Activated T-helper 17 cell treated with anti-CD3 and anti-CD28 coated beads, Interleukin-2, amount 50 U/mL, for 72 hours (primary cell): ENCODE measurements at regions not wholly inside any gene's neighbourhood (a gene's known extent, or its start where the extent isn't known, plus 50 kb on each side); places are given as distances from the start of the nearest gene placed in this dataset.
"Not testable (repeated sequence)": the region's sequence is repeated elsewhere in the genome, so short reads cannot be mapped to it uniquely, and the experiment has no call there.

Source experiments
- ATAC-seq: fragments of 150-1000 bp; cut with Tn5 transposase; replicated peaks from 2 replicates; pipeline ENCODE4 v1.10.0; 2021; ENCODE audit warnings: mild to moderate bottlenecking, moderate library complexity
- H3K27ac Mint-ChIP-seq: one replicate; pipeline ENCODE4 v1.8.0; 2022; ENCODE audit warnings: mixed read lengths
- H3K27me3 Mint-ChIP-seq: one replicate; pipeline ENCODE4 v1.8.0; 2022; ENCODE audit warnings: mixed read lengths
- H3K36me3 Mint-ChIP-seq: one replicate; pipeline ENCODE4 v1.8.0; 2022; ENCODE audit warnings: low read depth, mild to moderate bottlenecking, mixed read lengths
- H3K4me1 Mint-ChIP-seq: one replicate; pipeline ENCODE4 v1.8.0; 2022; ENCODE audit warnings: mixed read lengths
- H3K4me3 Mint-ChIP-seq: one replicate; pipeline ENCODE4 v1.8.0; 2022; ENCODE audit warnings: mild to moderate bottlenecking, mixed read lengths
- H3K9me3 Mint-ChIP-seq: one replicate; pipeline ENCODE4 v1.8.0; 2022; ENCODE audit warnings: mixed read lengths

DNA sequence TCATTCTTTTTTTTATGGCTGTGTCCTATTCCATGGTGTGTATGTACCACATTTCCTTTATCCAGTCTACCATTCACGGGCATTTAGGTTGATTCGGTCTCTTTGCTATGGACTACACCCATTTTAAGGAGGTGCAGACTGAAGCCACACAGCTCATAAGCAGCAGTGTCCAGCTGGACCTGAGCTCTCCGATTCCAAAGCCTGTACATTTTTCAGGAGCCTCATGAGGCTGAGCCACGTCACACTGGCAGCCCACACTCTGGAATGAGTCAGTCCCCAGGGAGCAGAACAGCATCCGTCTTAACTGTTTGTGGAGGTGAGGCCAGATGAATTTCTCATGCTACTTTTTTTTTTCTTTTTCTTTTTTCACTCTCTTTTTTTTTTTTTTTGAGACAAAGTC is 116.1 kb downstream of the C16orf95 start:
- ATAC-seq, result no peak

DNA sequence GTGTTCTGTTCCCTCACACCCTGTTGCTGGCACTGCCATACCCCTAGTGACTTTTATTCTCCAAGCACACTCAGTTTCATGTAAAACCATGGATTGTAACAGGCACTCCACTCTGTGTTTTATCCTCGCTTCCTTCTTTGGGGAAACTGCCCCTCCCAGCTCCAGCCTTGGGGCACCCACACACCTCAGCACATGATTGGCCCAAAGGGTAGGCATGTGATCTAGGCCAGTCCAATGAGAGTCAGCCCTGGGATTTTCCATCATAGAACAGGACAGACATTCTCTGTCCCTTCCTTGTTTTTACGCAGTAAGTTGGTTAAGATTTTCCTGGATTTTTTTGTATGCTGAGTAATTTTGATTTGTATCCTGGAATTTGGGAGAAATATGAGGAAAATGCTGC is 115.4 kb downstream of the C16orf95 start:
- Mint-ChIP-seq H3K27me3 (peaks cover 4% of the 10 kb centered on the region), H3K4me3 (no peak overlapping the region), H3K9me3 (no peaks in the 10 kb centered on the region), H3K4me1 (no peaks in the 10 kb centered on the region), H3K36me3 (no peaks in the 10 kb centered on the region), H3K27ac (no peak overlapping the region)
- ATAC-seq, result no peak

More for the DNA sequence above, 116.1 kb downstream of the C16orf95 start:
- no peaks in the 10 kb centered on the region for H3K36me3 Mint-ChIP-seq
- H3K27me3 Mint-ChIP-seq, result peaks cover 4% of the 10 kb centered on the region
- no peaks in the 10 kb centered on the region for H3K9me3 Mint-ChIP-seq
- H3K4me3 Mint-ChIP-seq, result no peak overlapping the region
- H3K27ac Mint-ChIP-seq, result no peak overlapping the region
- no peaks in the 10 kb centered on the region for H3K4me1 Mint-ChIP-seq

GRCh38 chr16:87202346-87202745 is 114.8 kb downstream of the C16orf95 start:
- Mint-ChIP-seq H3K4me1 (no peaks in the 10 kb centered on the region), H3K36me3 (no peaks in the 10 kb centered on the region), H3K9me3 (no peaks in the 10 kb centered on the region), H3K27me3 (peaks cover 4% of the 10 kb centered on the region), H3K27ac (no peak overlapping the region), H3K4me3 (no peak overlapping the region)
- no peak for ATAC-seq

- peaks cover 4% of the 10 kb centered on the region for H3K27me3 Mint-ChIP-seq
- H3K36me3 Mint-ChIP-seq, result no peaks in the 10 kb centered on the region
- H3K4me1 Mint-ChIP-seq, result no peaks in the 10 kb centered on the region
- H3K4me3 Mint-ChIP-seq, result no peak overlapping the region
- peak; percentile 81 for ATAC-seq
- no peak overlapping the region for H3K27ac Mint-ChIP-seq
- no peaks in the 10 kb centered on the region for H3K9me3 Mint-ChIP-seq
Measured at GRCh38 chr16:87203060-87203656, 114.0 kb downstream of the C16orf95 start.

DNA sequence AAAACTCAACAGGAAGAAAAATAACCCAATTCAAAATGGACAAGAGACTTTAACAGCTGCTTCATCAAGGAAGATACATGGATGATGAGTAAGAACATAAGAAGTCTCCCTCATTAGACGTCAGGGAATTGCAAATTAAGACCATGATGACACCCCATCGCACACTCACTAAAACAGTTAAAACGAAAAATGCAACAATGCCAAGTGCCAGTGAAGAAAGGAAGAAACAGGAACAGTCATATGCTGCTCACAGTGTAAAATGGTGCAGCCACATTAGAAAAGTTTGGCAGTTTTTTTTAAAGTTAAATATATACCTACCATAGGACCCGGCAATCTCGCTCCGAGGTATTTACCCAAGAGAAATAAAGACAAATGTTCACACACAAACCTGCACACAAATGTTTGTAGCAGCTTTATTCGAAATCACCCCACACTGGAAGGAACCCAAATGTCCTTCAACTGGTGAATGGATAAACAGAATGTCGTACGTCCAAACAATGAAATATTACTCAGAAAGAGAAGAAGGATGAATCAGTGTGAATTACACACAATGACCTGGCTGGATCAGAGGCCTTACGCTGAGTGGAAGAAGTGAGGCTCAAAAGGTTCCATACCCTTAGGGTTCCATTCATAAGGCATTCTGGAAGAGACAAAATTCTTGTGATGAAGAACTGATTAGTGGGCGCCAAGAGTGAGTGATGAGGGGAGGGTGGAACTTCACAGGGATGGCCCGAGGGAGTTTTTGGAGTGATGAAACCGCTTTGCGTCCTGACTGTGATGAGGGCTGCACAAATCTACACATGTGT is 110.3 kb downstream of the C16orf95 start:
- H3K27me3 Mint-ChIP-seq, result peaks cover 2% of the 10 kb centered on the region
- H3K4me3 Mint-ChIP-seq, result no peak overlapping the region
- no peak overlapping the region for H3K27ac Mint-ChIP-seq
- no peak for ATAC-seq
- no peaks in the 10 kb centered on the region for H3K4me1 Mint-ChIP-seq
- H3K9me3 Mint-ChIP-seq, result no peaks in the 10 kb centered on the region
- H3K36me3 Mint-ChIP-seq, result no peaks in the 10 kb centered on the region

- no peak for ATAC-seq
- H3K27ac Mint-ChIP-seq, result no peak overlapping the region
- no peaks in the 10 kb centered on the region for H3K9me3 Mint-ChIP-seq
- no peaks in the 10 kb centered on the region for H3K4me1 Mint-ChIP-seq
- no peaks in the 10 kb centered on the region for H3K27me3 Mint-ChIP-seq
- no peak overlapping the region for H3K4me3 Mint-ChIP-seq
- no peaks in the 10 kb centered on the region for H3K36me3 Mint-ChIP-seq
Measured at GRCh38 chr16:87207509-87207908, 109.7 kb downstream of the C16orf95 start.

DNA sequence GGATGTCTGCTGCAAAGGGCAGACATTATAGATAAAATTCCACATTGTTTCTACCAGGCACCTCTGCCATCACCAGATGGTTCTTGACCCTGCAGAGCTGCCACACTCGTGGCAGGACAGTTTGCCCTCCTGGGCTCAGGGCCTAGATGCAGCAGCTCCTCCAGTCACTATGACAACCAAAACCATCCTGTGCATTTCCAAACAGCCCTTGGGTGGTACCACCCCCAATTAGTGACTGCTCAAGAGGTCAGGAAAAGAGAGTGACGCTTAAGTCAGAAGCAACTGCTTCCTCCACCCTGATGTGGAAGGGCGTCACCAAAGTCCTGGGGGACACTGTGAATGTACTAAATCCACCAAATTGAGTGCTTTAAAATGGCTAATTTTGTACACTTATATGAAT is 109.2 kb downstream of the C16orf95 start:
- Mint-ChIP-seq H3K36me3 (no peaks in the 10 kb centered on the region), H3K4me1 (no peaks in the 10 kb centered on the region), H3K4me3 (no peak overlapping the region), H3K27me3 (no peaks in the 10 kb centered on the region), H3K27ac (no peak overlapping the region), H3K9me3 (no peaks in the 10 kb centered on the region)
- no peak for ATAC-seq

DNA sequence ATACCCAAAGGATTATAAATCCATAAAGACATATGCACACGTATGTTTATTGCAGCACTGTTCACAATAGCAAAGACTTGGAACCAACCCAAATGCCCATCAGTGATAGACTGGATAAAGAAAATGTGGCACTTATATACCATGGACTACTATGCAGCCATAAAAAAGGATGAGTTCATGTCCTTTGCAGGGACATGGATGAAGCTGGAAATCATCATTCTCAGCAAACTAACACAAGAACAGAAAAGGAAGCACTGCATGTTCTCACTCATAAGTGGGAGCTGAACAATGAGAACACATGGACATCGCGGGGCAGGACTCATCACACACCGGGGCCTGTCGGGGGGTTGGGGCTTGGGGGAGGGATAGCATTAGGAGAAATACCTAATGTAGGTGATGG is 108.2 kb downstream of the C16orf95 start:
- not testable (repeated sequence) for ATAC-seq, H3K27me3 Mint-ChIP-seq, H3K36me3 Mint-ChIP-seq, H3K4me3 Mint-ChIP-seq, H3K9me3 Mint-ChIP-seq, H3K4me1 Mint-ChIP-seq, H3K27ac Mint-ChIP-seq

- ATAC-seq, result no peak
- no peak overlapping the region for H3K4me3 Mint-ChIP-seq
- H3K9me3 Mint-ChIP-seq, result no peaks in the 10 kb centered on the region
- no peaks in the 10 kb centered on the region for H3K36me3 Mint-ChIP-seq
- no peaks in the 10 kb centered on the region for H3K27me3 Mint-ChIP-seq
- no peaks in the 10 kb centered on the region for H3K4me1 Mint-ChIP-seq
- H3K27ac Mint-ChIP-seq, result no peak overlapping the region
Measured at GRCh38 chr16:87209808-87210512, 107.2 kb downstream of the C16orf95 start.

GRCh38 chr16:87210894-87211293 is 106.3 kb downstream of the C16orf95 start:
- no peak overlapping the region for H3K4me3 Mint-ChIP-seq
- no peaks in the 10 kb centered on the region for H3K4me1 Mint-ChIP-seq
- H3K9me3 Mint-ChIP-seq, result no peaks in the 10 kb centered on the region
- no peaks in the 10 kb centered on the region for H3K36me3 Mint-ChIP-seq
- no peak for ATAC-seq
- H3K27ac Mint-ChIP-seq, result no peak overlapping the region
- no peaks in the 10 kb centered on the region for H3K27me3 Mint-ChIP-seq

DNA sequence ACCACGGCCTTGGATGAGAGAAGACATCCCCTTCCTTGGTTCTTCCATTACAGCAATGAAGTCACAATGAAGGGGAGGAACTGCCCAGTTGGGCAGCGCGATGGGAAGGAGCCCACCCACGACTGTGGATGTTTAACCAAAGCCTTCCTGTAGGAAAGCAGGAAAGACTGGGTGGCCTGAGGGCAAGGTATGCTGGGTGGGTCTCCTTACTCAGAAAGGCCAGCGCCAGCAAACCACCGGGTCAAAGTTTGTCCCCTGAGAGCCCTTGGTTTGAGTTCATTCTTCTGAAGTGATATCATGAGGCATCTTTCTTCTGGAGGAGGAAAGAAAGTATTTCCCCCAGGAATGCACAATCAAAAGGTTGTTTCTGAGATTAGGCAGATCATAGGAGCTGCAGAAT is 105.2 kb downstream of the C16orf95 start:
- Mint-ChIP-seq H3K4me1 (no peaks in the 10 kb centered on the region), H3K27me3 (no peaks in the 10 kb centered on the region), H3K9me3 (no peaks in the 10 kb centered on the region), H3K27ac (no peak overlapping the region), H3K36me3 (no peaks in the 10 kb centered on the region), H3K4me3 (no peak overlapping the region)
- ATAC-seq, result no peak

DNA sequence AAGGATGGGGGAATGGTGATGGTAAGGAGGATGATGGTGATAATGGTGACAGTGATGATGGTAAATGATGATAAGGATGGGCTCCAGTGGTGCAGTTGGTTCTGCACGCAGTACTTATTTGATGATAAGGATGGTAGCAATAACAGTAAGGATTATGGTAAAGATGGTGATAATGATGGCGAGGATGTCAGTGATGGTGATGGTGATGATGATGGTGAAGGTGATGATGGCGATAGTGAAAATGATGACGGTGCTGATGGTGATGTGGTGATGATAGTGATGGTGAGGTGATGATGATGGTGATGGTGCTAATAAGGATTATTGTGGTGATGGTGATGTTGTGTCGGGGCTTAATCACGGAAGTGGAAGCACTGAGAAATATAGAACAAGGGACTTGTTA is 103.7 kb downstream of the C16orf95 start:
- Mint-ChIP-seq H3K27ac (no peak overlapping the region), H3K4me1 (no peaks in the 10 kb centered on the region), H3K4me3 (no peak overlapping the region), H3K27me3 (no peaks in the 10 kb centered on the region), H3K36me3 (no peaks in the 10 kb centered on the region), H3K9me3 (no peaks in the 10 kb centered on the region)
- ATAC-seq, result no peak

- no peak overlapping the region for H3K27ac Mint-ChIP-seq
- no peaks in the 10 kb centered on the region for H3K27me3 Mint-ChIP-seq
- H3K4me3 Mint-ChIP-seq, result no peak overlapping the region
- H3K4me1 Mint-ChIP-seq, result no peaks in the 10 kb centered on the region
- no peaks in the 10 kb centered on the region for H3K36me3 Mint-ChIP-seq
- no peaks in the 10 kb centered on the region for H3K9me3 Mint-ChIP-seq
- ATAC-seq, result no peak
Measured at GRCh38 chr16:87216148-87216840, 100.9 kb downstream of the C16orf95 start.

GRCh38 chr16:87216841-87217275 is 100.3 kb downstream of the C16orf95 start:
- no peaks in the 10 kb centered on the region for H3K4me1 Mint-ChIP-seq
- no peaks in the 10 kb centered on the region for H3K27me3 Mint-ChIP-seq
- H3K9me3 Mint-ChIP-seq, result no peaks in the 10 kb centered on the region
- H3K4me3 Mint-ChIP-seq, result no peak overlapping the region
- no peak for ATAC-seq
- no peak overlapping the region for H3K27ac Mint-ChIP-seq
- no peaks in the 10 kb centered on the region for H3K36me3 Mint-ChIP-seq
